GM21447 (cell line): ENCODE measurements at regions not wholly inside any gene's neighbourhood (a gene's known extent, or its start where the extent isn't known, plus 50 kb on each side); places are given as distances from the start of the nearest gene placed in this dataset.
A peak's percentile ranks its signal among the peaks of the same experiment; 100 is the strongest.

ENCODE experiments used
- ATAC-seq: cut with Tn5 transposase; IDR thresholded peaks from one replicate; pipeline ENCODE4 v1.9.1; 2021; ENCODE audit not compliant: unreplicated experiment

DNA sequence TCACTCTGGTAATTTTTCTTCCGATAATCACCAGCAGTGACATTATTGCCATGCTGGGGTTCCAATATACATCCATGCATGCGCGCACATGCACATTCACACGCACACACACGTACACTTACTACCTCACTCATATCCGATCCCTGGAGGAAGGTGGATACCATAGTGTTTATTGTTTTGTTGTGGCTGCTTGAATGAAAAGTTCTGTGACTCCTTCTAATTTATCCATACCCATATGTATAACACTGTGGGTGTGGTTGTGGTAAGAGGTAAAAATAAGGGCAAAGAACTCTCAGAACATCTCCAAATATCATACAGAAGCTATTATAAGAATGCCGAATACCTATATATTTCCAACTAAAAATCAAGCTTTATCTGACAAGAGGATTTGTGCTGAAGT lies 407.8 kb upstream of the PODXL start:
- no peak for ATAC-seq

DNA sequence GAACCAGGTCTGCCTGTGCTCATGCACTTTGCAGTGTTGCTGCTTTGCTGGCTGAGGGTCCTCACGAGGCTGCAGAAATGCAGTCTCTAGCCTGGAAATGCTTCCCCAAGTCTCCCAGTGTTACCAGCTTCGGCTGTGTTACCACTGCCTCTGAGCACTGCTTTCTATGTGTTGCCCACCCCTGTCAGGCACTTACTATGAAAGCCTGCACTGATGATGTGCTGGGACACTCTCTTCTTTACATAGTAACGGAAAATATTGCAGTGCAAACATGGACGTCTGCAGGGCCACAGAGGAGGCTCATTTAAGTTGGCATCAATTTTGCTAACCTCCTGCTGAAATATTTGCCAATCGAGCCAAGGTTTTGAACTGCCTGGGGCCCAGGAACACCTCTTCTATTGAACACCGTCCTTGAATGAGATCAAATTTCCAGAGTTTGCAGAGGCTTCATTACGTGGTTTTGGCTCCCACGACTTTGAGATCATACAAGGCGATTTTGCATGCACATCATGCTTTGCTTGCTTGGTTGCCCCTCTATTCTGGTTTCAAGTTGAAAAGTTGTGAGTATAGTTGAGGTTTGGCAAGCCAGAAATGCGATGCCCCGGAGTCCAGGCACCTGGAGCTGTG lies 404.7 kb upstream of the PODXL start:
- ATAC-seq: no peak

DNA sequence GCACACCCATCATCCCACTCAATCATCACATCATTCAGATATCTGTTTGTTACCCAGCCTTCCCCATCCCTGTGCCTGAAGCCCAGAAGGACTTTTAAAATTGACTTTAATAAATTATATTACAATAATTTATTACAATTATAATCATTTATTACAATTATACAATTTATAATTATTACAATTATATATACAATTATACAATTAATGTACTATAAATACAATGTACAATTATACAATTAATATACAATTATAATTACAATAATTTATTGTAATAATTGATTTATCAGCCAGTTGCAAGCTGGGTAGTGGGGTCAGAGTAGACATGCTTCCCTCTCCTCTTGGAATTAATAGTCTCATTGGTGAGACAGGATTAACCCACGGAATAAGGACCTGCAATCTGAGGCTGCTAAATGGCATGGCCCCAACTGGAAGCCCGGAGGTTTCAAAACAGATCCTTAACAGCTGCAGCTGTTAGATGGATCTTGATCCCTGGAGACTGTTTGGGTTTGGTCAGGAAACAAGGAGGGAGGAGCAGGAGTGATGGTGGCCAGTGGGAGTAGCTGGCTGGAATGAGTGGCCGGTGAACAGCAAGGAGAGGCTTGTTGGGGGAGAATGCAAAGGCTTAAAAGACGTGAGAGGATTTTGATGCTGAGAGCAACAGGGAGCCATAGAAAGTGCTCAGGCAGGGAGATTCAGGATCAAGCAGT lies 402.8 kb upstream of the PODXL start:
- no peak for ATAC-seq

DNA sequence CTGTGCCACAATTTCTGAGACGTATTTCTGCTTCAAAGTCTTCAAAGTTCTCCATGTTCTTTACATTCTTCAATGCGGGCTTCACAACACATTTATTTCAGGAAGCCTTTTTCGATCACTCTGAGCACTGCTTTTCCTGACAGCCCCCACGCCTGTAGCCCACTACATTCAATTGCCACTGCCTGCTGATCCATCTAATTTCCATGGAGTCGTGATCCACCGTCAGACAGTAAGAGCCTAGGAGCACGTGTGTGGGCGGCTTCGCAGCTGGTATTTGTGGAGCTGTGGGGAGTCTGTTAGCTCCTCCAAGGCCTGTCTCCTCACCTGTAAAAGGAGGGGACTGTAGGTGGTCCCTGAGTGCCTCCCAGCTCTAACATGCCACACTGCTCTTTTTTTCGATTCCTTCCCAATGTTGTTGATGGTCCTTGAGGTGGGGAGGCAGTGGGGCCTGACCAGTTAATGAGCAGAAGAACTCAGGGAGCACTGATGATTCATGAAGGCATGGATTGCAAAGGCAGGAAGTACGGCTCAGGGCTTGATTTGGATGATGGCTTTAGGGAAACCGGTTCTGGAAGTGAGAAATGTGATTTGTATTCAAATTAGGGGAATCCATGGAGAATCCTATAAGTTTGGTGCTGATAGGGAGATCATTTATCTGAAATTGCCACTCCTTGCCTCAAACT lies 401.1 kb upstream of the PODXL start:
- no peak for ATAC-seq

DNA sequence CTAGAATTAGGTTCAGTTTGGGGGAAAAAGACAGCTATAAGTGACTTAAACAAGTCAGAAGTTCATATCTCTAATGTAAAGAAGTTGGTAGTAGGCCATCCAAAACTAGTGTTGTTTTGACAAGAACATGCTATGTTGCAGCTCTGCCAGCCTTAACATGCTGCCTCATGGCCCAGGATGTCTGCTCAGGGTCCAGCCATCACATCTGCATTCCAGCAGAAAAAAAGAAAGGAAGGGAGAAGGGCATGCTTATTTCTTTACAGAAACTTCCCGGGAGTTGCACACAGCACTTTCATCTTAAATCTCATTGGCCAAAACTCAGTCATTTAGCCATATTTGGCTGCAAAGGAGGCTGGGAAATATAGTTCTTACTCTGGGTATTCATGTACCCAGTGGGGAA lies 400.4 kb upstream of the PODXL start:
- no peak for ATAC-seq

DNA sequence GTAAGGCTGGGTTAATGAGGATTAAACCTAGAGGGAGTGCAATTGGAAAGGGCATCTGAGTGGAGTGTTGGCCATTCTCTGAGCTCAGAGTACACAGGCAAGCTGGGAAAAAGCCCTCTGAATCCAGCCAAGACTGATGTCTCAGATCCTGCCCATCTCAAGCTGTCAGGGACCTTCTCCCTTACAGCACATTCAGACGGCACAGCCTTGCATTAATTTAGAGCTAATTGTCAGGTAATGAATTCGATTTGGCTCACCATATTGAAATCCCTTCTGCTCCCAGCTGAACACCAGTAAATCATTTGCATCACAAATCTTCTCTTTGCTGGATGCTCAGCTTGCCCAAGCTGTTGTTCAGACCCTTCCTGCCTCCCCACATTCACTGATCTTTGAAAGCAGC lies 399.3 kb upstream of the PODXL start:
- ATAC-seq: no peak

DNA sequence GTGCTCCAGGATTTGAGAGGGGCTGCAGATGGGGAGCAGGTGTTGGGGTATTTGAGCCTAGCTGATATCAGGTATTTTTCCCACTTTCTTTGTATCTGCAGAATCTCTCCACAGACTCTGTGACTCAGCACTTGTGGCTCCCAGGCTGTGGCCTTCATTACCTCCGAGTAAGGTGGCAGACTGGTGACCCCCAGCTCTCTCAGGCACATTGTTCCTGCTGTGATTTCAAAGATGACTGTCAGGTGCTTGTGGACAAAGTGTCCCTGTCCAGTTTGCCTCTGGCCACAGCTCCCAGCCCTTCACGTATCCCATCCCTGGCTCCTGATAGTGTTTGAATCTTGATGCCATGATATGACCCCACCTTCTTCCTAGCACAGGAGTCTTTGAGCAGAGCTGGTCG lies 396.8 kb upstream of the PODXL start:
- no peak for ATAC-seq

DNA sequence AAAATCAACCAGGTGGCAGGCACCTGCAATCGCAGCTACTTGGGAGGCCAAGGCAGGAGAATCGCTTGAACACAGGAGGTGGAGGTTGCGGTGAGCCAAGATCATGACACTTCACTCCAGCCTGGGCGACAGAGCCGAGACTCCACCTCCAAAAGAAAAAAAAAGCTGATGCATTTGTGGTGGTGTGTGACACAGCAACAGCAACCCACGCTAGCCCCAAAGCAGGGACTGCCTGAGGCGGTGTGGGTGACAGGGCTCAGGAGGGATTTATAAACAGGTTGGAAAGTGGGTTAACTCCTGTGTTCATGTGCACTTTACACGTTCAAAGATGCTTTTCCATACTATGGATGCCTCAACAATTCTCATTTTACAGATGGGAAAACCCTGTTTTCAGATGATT lies 395.9 kb upstream of the PODXL start:
- ATAC-seq: no peak

DNA sequence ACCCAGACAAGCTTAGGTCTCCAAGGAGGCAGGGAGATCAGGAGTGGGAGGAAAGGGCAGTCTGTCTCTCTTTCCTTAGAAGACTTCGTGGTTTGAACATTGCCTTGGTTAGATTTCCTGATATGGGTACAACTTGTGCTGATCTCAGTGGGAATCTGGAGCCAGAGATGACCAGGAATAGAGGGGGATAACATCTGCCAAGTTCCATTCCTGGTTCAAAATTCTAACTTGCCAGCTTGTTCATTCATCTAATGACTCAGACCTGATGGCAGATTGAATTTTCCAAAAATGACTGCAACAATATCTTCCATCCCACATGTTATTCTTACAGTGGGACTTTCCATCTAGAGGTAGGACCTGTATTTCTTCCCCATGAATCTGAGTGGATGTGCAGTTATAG lies 394.3 kb upstream of the PODXL start:
- ATAC-seq: no peak

DNA sequence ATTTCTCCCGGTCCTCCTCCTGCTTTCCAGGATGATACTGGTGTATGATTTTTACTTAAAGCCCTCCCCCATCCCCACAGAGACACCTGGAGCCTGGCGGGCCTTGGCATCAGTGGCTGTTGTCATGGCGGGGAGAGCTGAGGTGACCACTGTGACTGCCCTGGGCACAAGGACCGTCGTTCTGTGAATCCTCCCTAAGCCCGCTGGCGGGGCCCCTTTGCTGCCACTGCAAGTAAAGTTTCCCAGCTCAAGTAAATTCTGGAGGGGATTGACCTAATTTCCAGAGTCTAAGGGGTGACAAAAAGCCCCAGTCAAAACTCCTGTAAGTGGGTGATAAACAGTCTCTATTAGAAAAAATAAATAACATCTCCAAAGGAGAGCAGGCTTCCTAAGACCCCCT lies 393.2 kb upstream of the PODXL start:
- no peak for ATAC-seq

DNA sequence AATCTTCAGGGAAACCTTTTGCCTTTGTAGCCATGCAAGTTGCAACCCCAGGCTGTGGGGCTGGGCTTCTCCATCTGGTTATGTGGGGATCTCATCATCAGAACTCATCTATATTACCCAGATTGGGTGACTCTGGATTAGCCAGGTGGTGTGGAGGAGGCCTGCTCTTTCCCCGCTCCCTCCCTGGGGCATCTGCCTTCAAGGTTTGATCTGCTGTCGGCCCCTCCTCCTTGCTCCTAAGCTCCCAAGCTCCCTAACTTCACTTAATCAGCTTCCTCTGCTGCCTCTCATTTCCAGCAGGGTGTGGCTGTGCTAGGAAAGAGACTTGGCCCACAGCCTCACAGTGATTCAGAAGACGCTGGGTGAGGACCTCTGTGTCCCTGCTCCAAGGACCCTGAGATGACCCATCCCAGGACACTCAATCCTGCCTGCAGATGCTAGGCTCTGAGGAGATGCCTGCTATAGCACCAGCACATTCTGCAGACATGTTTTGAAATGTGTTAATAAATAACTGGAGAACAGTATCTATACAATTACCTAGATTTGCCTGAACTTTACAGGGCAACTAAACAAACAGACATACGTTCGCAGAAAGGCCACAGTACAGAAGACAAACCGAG lies 392.1 kb upstream of the PODXL start:
- no peak for ATAC-seq

DNA sequence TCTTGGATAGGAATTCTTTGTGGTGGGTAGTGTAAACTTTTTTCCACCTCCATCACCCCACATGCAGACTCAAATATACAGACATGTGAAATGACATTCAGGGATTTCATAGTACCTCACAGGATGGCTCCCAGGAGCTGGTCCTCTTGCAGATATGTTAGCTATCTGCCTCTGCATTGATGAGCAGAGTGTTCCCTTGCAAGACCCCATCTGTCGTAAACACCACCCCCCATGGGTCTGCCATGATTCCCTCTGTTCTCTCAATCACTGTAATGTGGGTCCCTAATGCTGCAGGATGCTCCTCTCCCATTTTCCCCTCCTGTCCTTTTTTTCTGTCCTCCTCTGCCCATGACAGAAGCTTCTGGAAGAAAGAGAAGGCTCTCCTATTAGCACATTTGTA lies 391.2 kb upstream of the PODXL start:
- no peak for ATAC-seq

DNA sequence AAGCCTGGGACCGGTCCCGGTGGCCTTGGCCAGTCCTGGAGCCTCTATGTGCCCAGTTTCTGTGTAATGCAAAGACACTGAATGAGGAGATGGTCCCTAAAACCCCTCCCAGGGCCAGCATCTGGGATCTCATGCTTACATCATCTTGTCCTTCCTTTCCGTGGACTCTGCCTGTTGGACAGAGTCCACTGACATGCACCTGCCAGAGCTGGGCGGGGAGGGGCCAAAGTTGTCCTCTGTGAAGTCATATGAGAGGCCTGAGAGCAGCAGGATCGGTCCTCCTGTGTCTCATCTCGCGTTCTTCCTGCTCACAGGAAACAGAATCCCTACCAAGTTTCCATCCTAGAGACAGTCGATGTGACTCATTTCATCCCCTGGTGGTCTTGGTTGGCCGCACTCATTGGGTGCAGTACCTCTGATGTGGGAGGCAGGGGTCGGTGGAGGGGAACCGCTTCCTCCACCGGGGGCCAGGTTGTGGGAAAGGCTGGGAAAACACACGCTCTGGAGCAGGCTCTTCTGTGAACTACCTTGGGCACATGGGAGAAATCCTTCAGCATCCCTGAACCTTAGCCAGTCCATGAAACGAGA lies 389.6 kb upstream of the PODXL start:
- no peak for ATAC-seq

DNA sequence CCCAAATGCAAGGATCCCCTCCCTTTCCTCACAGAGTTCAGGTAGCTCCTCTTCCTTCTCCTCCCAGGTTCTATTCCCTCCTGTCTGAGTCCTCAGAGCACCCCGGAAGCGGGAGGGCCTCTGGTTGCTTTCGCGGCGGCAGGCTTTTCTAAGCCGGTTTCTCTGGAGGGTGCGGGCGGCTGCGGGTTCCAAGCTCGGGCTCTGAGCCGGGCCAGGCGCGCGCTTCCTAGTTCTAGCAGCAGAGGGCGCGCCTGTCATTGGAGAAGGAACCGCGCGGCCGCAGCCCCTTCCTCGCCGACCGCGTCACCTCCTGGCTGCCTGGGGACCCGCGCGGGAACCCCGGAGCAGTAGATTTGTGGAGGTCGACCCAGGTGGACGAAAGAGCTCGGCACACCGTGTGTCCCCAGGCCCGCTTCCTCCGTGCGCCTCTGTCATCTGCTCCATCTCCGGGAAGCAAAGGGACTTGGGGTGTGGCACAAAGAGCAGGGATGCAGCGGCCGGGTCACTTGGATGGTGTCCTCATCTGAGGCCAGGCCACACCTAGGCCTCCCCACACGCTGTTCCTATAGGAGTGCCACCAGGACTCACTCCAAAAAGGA lies 389.0 kb upstream of the PODXL start:
- ATAC-seq: peak; percentile 60

DNA sequence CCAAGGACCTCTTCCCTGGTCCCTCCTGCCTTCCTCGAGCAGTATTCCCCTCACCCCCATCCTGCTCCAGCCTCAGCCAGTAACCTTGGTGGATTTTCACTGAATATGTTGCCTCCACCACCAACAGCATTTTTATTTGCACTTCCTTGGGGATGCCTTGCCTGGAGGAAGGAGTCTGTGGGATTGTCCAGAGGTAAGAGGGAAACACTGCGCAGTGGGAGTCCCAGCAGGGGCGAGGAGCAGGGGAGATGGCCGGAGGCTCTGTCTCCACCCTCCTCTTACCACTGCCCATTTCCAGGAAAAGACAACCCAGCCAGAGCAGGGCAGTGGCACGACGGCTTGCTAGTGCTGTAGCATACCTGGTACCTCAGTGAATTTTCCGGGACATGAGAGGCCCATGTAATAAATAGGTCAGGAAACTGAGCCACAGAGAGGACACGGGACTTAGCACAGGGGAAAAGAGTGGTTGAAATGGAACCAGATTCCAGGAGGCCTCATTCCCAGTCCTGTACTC lies 388.2 kb upstream of the PODXL start:
- ATAC-seq: no peak

DNA sequence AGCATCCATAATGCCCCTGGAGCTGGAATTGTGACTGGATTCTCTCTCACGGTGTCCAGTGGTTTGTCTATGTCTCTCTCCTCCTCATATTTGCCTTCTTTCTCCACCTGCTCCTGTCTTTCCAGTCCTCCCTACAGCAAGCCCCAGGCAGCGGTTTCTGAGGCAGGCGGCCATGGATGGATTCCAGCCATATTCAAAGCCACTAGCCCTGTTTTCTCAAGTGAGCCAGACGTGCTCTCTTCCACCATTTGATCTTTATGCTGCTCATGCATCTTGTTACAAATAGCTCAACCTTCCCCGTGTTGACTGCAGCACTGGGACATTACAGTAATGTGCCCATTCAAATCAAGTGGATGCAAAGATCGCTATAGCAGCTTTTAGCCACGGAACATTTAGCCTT lies 387.2 kb upstream of the PODXL start:
- no peak for ATAC-seq

DNA sequence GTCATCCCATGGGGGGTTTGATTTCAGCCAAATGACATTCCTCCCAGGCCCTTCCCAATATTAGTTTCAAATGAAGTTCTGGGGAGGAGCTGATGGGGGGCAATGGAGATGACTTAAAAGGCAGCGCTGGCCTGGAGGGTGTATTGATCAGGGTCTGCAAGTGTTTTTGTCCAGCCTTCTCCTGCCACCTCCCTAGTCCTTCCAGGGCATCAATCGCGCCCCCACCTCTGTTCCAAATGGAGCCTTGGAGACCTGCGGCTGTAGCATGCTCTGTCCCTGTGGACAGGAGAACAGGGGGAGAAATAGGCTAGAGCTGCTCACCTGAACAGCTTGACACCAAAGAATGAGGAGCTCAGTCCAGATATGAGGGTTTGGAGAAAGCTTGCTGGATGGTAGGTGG lies 386.8 kb upstream of the PODXL start:
- ATAC-seq: no peak

DNA sequence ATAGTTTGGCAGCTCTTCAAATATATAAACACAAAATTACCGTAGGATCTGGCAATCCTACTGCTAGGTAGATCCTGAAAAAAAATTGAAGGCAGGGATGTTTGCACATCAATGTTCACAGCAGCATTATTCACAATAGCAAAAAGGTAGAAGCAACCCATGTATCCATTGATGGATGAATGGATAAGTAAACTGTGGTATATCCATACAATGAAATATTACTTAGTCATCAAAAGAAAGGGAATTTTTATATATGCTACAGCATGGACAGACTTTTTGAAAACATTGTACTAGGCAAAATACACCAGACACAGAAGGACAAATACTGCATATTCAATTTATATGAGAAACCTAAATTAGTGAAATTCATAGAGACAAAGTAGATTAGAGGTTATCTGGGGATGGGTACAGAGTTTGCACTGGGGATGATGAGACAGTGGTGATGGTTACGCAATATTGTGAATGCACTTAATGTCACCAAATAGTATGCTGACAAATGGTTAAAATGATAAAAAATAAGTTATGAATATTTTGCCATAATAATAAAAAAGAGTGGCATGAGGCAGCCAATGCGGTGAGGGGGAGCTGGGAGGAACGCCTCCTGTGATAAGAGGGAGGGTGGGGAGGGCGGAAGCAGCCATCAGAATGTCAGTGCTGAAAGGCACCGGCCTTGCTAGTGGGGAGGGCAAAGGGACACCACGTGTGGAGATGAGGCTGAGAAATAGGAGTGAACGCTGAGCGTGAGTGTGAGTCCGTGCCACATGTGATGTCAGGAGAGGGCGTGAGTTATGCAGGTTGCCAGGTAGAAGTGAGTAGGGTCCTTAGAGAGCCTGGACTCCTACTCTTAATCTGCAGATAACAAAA lies 386.1 kb upstream of the PODXL start:
- no peak for ATAC-seq

DNA sequence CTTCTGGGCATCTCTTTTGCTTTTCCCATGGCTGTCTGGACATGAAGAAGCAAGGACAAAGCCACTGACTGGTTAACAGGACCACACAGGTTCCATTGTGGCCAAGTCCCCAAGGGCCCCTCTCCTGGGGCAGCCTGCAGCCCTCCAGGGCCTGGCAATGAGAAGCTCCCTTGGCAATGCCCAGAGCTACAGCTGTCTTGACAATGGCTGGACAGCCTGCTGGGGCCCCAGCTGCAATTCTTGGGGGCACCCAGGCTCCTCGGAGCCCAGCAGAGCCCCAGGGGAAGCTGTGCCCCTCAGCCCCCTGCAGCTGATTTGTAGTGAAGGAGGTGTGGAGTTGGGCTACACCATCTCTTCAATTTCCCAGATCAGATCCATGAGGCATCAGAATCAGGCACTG lies 384.9 kb upstream of the PODXL start:
- no peak for ATAC-seq

DNA sequence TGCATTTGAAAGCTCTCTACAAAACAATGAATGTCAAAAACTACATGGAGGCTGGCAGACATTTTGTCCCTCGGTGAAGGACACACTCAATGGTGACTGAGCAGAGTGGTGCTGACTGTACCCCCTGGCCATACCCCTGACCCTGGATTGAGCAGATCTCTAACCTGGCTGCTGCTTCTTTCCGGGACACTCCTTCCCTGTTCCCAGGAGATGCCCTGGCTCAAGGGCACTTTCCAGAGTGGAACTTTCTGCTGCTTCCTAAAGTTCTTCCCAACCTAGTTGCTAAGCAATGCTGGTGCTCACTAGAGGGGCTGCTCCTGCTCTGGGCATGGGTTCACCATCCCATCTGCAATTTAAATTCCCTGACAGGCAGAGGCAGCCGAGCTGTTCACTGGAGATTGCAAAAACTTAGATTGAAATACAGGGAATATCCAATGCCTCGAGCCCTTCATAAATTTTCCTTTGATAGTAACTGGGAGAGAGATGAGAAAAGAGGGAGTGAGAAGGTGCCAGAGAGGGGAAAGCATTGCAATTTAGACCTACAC lies 384.3 kb upstream of the PODXL start:
- no peak for ATAC-seq
